ENCODE measurements at regions not wholly inside any gene's neighbourhood (a gene's known extent, or its start where the extent isn't known, plus 50 kb on each side); places are given as distances from the start of the nearest gene placed in this dataset.

GRCh38 chr5:115377468-115378217 lies 81.2 kb upstream of the CCDC112 start:
- TF ChIP-seq POLR2AphosphoS5 (IDR thresholded peaks at IDR 0.05; ENCODE audit: low read depth, low read length) (no peak), TAF1 (IDR thresholded peaks at IDR 0.05; ENCODE audit: borderline replicate concordance, low read depth, low read length) (no peak)

Data from GM12892 (cell line).